NCI-H2227 treated with DMSO at 0.1 percent for 48 hours (cell line): ENCODE measurements at regions not wholly inside any gene's neighbourhood (a gene's known extent, or its start where the extent isn't known, plus 50 kb on each side); places are given as distances from the start of the nearest gene placed in this dataset.
"Not testable (repeated sequence)": the region's sequence is repeated elsewhere in the genome, so short reads cannot be mapped to it uniquely, and the experiment has no call there.

Source experiments
- DNase-seq: peaks from one replicate; lab custom pipeline; 2025; lab: John Stamatoyannopoulos, UW

- DNase-seq = not testable (repeated sequence)
These were observed 75.1 kb downstream of the KBTBD2 start for GRCh38 chr7:32816409-32816948.

- DNase-seq = not testable (repeated sequence)
These were observed 76.8 kb downstream of the KBTBD2 start for GRCh38 chr7:32814779-32815178.

- DNase-seq = no peak
These were observed 81.7 kb downstream of the KBTBD2 start for GRCh38 chr7:32809871-32810270.

- no peak for DNase-seq
These were observed 82.2 kb downstream of the KBTBD2 start for GRCh38 chr7:32809347-32809746.

GRCh38 chr7:32803406-32804141 lies 88.0 kb downstream of the KBTBD2 start:
- DNase-seq = no peak

- no peak for DNase-seq
These were observed 89.2 kb downstream of the KBTBD2 start for GRCh38 chr7:32802305-32802910.

GRCh38 chr7:32793053-32793452 lies 98.5 kb downstream of the KBTBD2 start:
- DNase-seq = not testable (repeated sequence)

- not testable (repeated sequence) for DNase-seq
These were observed 100.7 kb downstream of the KBTBD2 start for GRCh38 chr7:32790766-32791430.

- not testable (repeated sequence) for DNase-seq
These were observed 102.3 kb downstream of the KBTBD2 start for GRCh38 chr7:32789266-32789665.

GRCh38 chr7:32788174-32788573 lies 103.4 kb downstream of the KBTBD2 start:
- DNase-seq = not testable (repeated sequence)

- not testable (repeated sequence) for DNase-seq
These were observed 106.1 kb downstream of the KBTBD2 start for GRCh38 chr7:32785365-32785944.

GRCh38 chr7:32779895-32780294 lies 111.7 kb downstream of the KBTBD2 start:
- DNase-seq = not testable (repeated sequence)

- DNase-seq = no peak
These were observed 112.4 kb downstream of the KBTBD2 start for GRCh38 chr7:32779167-32779566.

GRCh38 chr7:32777041-32777666 lies 114.4 kb downstream of the KBTBD2 start:
- DNase-seq = not testable (repeated sequence)

- not testable (repeated sequence) for DNase-seq
These were observed 115.2 kb downstream of the KBTBD2 start for GRCh38 chr7:32776318-32776717.

- DNase-seq = not testable (repeated sequence)
These were observed 115.8 kb downstream of the KBTBD2 start for GRCh38 chr7:32775809-32776208.

- DNase-seq = no peak
These were observed 117.0 kb downstream of the KBTBD2 start for GRCh38 chr7:32774541-32774951.

GRCh38 chr7:32768866-32769510 lies 122.6 kb downstream of the KBTBD2 start:
- not testable (repeated sequence) for DNase-seq

GRCh38 chr7:32768338-32768737 lies 123.2 kb downstream of the KBTBD2 start:
- DNase-seq = not testable (repeated sequence)

- not testable (repeated sequence) for DNase-seq
These were observed 125.8 kb downstream of the KBTBD2 start for GRCh38 chr7:32765649-32766251.

- no peak for DNase-seq
These were observed 126.4 kb downstream of the KBTBD2 start for GRCh38 chr7:32765185-32765584.
